Astrocyte (in vitro differentiated cells and primary cell): ENCODE measurements at regions not wholly inside any gene's neighbourhood (a gene's known extent, or its start where the extent isn't known, plus 50 kb on each side); places are given as distances from the start of the nearest gene placed in this dataset.

Experiments
- CTCF ChIP-seq: IDR thresholded peaks from 2 replicates; pipeline ENCODE4 v1.5.1; 2011; ENCODE audit warnings: low read depth, mild to moderate bottlenecking, inconsistent platforms, low read length, moderate library complexity; ENCODE audit not compliant: insufficient read depth
- EZH2 ChIP-seq: IDR thresholded peaks from 2 replicates; pipeline ENCODE4 v1.6.1; 2012; ENCODE audit warnings: mild to moderate bottlenecking, low read length, inconsistent platforms; ENCODE audit not compliant: insufficient read depth

DNA sequence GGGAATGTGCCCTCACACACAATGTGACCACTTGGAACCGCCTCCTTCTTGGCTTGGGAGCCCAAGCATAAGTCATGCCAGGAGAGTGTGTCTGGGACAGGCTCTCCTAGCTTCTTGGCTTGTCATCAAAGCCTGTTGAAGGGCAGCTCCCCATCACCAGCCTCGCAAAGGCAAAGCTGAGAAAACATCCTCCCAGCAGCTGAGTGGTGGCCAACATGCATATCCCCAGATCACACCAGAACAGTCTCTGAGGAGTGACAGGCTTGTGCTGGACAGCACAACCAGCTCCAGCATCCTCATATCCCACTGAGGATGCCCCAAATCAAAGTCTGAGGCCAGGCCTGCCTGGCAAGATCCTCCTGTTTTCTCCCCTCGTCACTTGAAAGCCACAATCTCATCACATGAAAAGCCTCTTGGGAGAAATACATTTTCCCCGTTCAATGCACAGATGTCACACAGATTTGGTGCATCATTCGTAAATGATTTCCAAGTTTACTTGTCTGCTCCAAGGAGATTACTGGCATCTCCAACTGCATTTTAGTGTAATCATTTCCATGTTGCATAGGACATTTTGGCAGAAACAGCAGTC, 269.3 kb downstream of the TTC32 start:
- TF ChIP-seq CTCF (no peak), EZH2 (no peak)
